NT2/D1 (cell line): ENCODE measurements at regions not wholly inside any gene's neighbourhood (a gene's known extent, or its start where the extent isn't known, plus 50 kb on each side); places are given as distances from the start of the nearest gene placed in this dataset.

Experiments used
- SUZ12 ChIP-seq: IDR thresholded peaks from 2 replicates; pipeline ENCODE4 v1.6.1; 2011; ENCODE audit not compliant: insufficient read length, insufficient read depth; ENCODE audit errors: extremely low read depth
- YY1 ChIP-seq: IDR thresholded peaks from 2 replicates; pipeline ENCODE4 v1.6.1; 2011; ENCODE audit not compliant: insufficient read length, insufficient read depth
- ZNF274 ChIP-seq: IDR thresholded peaks from 2 replicates; pipeline ENCODE4 v1.6.1; 2011; ENCODE audit warnings: mild to moderate bottlenecking, low read depth, low read length

DNA sequence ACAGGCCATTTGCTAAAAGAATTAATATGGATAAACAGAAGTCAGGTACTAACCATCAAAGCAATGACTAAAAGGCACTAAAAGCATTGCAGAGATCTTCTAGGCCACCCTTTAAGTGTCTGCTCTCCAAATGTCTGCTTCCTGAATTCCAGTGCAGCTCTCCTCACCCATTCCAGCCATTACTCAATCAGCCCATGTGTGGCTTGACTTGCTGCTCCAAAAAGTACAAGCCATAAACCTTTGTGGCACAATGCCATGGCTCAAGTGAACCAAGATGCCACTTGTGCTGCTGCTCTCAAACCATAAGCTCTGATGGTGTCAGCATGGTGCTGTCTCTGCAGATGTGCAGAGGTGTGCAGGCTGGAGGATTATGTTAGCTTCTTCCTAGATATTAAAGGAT, 290.2 kb upstream of the POU5F2 start:
- no peak for TF ChIP-seq SUZ12
- TF ChIP-seq YY1 = no peak
- no peak for TF ChIP-seq ZNF274
